HuH-7 (cell line): ENCODE measurements at regions not wholly inside any gene's neighbourhood (a gene's known extent, or its start where the extent isn't known, plus 50 kb on each side); places are given as distances from the start of the nearest gene placed in this dataset.
"Not testable (repeated sequence)": the region's sequence is repeated elsewhere in the genome, so short reads cannot be mapped to it uniquely, and the experiment has no call there.

Experiments used
- DNase-seq: peaks from one replicate; pipeline ENCODE4 v3.0.0; 2011; ENCODE audit warnings: low spot score

DNA sequence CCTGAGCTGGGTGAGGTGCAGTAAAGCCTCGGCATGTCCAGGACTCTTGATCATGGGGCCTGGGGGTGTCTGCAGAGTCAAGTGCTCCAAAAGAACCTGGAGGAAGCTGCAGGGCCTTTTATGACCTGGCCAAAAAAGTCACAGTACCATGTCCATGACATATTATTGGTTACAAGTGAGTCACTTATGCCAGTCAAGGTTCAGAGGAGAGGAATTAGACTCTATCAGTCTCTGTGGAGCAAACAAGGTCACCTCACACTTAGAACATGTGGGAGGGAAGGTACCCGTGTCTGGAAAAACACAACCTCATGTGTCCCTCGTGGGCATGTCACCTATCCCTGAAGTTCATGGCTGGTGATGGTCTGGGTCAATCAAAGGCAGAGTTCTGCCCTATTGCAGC lies 465.7 kb downstream of the FBXO15 start:
- no peak for DNase-seq

DNA sequence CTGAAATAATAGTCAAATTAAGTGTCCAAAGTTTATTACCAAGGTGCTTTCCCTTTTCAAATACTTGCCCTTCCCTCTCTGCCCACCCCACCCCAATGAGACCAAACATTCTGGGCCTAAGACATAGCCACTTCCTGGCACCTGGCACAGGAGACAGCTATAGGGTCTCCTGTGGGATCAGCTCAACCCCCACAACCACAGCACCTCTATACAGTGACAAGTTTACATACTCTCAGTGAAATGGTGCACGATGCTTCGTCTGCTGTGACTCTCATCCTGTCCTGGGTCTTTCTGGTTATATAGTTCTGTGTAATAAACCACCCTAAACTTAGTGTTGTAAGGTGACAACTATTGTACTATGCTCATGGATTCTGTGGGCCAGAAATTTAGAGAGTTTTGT lies 466.2 kb downstream of the FBXO15 start:
- no peak for DNase-seq

DNA sequence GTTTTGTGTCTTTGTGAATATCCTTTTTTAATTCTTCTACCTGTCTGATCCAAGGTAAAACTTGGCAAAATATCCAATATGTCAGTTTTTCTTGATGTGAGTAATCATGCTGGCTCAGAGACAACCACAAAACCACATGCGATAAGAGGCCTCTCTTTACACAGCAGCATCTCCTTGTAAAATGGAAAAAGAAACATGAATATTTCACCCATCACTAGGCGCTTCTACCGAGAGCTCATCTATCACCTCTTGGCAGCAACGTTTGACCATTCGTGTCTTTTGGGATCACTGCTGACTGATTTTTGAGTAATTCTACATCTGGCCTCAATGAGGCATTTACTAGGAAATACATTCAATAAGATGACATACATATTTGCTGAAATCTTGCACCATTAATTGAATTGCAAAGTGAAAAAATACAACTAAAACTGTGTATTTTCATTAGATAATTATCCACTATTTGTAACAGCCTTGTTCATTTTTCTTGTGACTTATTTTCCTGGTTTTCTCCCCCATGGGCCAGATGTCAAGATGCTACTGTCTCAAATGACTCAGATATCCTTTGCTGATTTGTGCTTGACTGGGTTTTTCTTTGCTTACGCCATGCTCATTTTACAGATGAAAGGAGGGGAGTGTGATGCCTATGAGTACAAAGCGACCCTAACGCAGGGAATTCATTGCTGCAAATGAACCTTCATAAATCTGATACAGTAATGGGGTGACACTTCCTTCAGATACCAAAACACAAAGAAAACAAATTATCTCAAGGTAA lies 467.5 kb downstream of the FBXO15 start:
- no peak for DNase-seq

- no peak for DNase-seq
Observed at GRCh38 chr18:73677450-73677849, 470.2 kb downstream of the FBXO15 start.

DNA sequence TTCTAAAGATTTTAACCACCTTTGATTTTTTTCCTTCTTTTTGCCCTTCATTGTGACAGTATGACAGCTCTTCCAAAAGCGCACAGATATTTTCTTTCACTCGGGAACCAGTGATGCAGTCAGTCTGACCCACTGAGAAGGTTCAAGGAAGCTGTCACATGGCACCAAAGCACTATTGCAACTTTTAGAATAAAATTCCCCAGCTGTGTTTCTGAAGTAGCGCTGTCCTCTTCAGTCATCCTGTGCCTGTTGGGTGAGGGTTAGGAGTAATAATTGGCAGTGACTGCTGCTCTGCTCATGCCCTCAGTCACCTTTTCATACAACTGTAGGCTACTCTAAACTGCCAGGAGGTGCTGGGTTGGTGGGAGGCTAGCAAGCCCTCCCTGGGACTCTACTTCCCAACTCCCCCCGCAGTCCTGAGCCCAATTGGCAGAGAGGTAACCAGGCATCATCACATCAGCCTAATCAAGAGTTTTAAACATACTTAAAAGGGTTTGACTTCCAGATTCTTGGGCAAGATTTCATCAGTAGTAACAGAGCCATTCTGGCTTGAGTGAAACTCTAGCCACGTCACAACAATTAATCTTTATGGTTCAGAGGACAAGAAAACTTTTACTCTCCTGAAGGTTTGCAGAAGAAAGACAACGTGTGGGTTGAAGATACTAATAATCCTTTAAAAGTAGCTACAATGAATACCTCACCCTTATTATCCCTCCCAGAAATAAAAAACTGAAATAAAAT lies 473.3 kb downstream of the FBXO15 start:
- no peak for DNase-seq

GRCh38 chr18:73671480-73671879 lies 476.2 kb downstream of the FBXO15 start:
- DNase-seq = not testable (repeated sequence)

- no peak for DNase-seq
Observed at GRCh38 chr18:73670524-73670923, 477.1 kb downstream of the FBXO15 start.

GRCh38 chr18:73670039-73670438 lies 477.6 kb downstream of the FBXO15 start:
- DNase-seq = no peak

DNA sequence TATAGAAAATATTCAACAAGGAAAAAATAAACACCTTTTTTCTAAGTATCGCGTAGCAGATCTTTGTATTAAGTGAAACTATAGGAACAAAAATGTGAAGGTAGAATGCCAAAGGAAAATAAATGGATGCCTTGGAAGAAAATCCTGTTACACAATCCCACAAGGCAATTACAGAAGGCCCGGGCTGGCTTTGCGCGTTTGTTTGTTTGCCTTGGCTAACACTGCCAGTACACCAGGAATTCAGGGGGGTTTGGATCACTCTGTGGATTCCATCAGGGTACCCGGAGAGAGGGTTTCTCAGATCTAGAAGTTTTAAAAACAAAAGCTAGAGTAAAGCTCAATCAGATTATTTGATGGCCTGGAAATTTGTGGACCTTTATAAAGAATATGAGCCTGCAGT lies 478.3 kb downstream of the FBXO15 start:
- no peak for DNase-seq

DNA sequence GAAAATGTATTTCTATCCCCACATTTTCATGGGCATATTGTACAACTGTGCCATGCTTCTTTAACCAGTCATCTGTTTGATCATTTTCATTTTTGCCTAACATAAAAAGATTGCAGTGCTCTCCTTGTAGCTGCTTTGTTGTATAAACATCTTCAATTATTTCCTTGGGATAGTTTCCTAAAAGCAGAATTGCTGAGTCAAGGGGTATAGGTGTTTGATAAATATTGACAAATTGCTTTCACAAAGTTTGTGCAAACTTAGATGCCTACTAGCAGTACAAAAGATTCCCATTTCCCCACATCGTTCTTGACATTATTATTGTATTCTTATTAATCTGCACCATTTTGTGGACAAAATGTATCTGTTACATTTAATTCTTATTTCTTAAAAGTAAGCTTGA lies 479.6 kb downstream of the FBXO15 start:
- DNase-seq = no peak

GRCh38 chr18:73666772-73667171 lies 480.9 kb downstream of the FBXO15 start:
- DNase-seq = no peak

GRCh38 chr18:73664896-73665295 lies 482.7 kb downstream of the FBXO15 start:
- DNase-seq = no peak

GRCh38 chr18:73663581-73663980 lies 484.1 kb downstream of the FBXO15 start:
- DNase-seq = no peak

DNA sequence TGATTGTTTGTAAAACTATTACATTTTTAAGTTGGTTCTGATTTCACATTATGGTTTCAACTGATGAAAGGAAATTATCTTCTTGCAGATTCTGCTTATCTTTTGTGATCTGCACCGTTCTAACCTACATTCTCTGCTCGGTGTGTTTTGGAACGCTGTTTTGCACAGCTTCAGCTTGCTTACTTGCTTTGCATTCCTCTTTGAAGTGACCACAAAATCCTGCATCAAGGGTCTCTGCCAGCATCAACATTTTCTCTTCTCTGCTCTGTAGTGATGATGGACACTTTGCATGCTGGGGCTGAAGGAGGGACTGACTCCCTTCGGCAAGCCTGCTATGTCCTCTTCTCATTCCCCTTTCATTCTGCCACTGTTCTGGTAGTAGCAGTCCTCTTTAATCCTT lies 485.2 kb downstream of the FBXO15 start:
- no peak for DNase-seq

- no peak for DNase-seq
Observed at GRCh38 chr18:73660931-73661856, 486.4 kb downstream of the FBXO15 start.

DNA sequence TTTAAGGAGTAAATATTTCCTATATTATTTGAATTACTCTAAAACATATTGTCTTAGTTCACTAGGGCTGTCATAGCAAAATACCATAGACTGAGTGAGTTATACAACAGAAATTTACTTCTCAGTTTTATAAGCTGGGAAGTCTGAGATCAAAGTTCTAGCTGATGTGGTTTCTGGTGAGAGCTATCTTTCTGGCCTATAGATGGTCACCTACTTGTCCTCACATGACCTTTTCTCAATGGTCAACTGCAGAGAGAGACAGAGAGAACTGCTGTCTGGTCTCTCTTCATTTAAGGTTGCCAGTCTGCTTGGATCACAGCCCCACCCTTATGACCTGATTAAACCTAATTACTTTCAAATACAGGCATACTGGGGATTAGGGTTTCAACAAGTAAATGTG lies 490.9 kb downstream of the FBXO15 start:
- no peak for DNase-seq

- DNase-seq = no peak
Observed at GRCh38 chr18:73653827-73654226, 493.8 kb downstream of the FBXO15 start.

GRCh38 chr18:73653251-73653650 lies 494.4 kb downstream of the FBXO15 start:
- no peak for DNase-seq

DNA sequence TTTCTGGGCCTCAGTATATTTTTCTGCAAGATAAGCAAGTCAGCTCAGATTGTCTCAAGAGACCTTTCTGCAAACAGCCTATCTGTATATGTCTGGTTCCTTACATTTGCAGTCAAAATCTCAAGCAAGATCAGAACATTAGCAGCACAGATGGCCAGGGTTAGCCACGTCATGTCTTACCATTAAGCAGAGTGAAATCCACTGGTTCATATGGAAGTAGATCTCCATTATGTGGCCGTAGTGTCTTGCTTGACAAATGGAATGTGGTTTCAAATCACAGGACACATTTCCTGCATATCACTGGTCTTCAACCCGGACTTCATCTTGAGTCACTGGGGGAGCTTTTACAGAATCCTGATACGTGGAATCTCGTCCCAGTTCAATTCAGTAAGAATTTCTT lies 500.2 kb downstream of the FBXO15 start:
- no peak for DNase-seq

DNA sequence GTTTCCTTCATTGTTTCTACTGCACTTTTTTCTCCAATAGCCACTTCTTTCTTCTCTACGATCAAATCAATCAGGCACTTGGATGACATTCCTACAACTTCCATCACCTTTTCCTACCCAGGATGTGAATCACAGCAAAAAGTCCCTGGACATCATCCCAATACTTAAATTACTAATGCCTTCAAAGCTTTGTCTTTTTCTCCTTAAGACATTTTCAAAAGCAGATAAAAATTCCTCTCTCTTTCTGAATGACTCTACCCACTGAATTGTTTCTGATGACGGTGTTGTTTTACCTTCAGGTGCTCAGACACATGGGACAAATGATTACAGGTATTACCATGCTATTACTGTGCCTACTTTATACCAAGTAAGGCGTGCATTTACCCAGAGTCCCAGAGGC lies 500.9 kb downstream of the FBXO15 start:
- DNase-seq = no peak

DNA sequence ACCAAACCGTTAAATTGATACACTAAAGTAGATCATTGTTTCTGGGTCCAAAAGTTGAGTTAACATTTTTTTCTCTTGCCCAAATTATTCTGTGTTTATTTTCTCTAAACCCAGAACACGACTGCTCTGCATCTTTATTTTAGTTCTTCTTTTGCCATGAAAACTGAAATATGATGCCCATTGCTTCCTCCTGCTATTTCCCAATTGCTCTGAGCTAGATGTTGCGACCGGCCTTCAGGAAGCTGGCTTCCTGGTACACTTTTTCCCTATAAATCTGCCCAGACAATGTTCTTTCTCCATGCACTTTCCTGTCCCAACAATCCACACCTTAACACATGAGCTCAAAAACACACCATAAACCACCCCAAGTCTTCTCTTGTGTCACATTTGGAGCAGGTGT lies 501.4 kb downstream of the FBXO15 start:
- no peak for DNase-seq

- no peak for DNase-seq
Observed at GRCh38 chr18:73645160-73645715, 502.4 kb downstream of the FBXO15 start.
